Colonic mucosa (tissue), 4 donors: ENCODE measurements at regions not wholly inside any gene's neighbourhood (a gene's known extent, or its start where the extent isn't known, plus 50 kb on each side); places are given as distances from the start of the nearest gene placed in this dataset.

ENCODE experiments used
- DNase-seq: peaks from one replicate; pipeline ENCODE4 v3.0.0-alpha.2; 2020
- H3K27ac ChIP-seq: fragments of 200-600 bp; one replicate; pipeline ENCODE4 v1.8.0; 2021
- H3K27me3 ChIP-seq: fragments of 200-600 bp; one replicate; pipeline ENCODE4 v1.8.0; 2021
- H3K36me3 ChIP-seq: fragments of 200-600 bp; one replicate; pipeline ENCODE4 v1.8.0; 2021
- H3K4me1 ChIP-seq: fragments of 200-600 bp; one replicate; pipeline ENCODE4 v1.8.0; 2021; ENCODE audit warnings: mild to moderate bottlenecking
- H3K4me3 ChIP-seq: fragments of 200-600 bp; one replicate; pipeline ENCODE4 v1.8.0; 2021
- H3K9ac ChIP-seq, 2 donors: one replicate each; pipeline ENCODE4 v1.7.0; 2013; ENCODE audit warnings: control low read depth in 2 of 2, low read depth in 2 of 2, low read length in 2 of 2
- H3K9me3 ChIP-seq: fragments of 200-600 bp; one replicate; pipeline ENCODE4 v1.8.0; 2021
- intact Hi-C: fragments of 100-400 bp; cut with DNase I; formaldehyde crosslinking; loops from one replicate; pipeline ENCODE4 v1.14.1; 2022
- TF ChIP-seq, protein P1 (sequence below): fragments of 200-600 bp; IDR thresholded peaks from one replicate; pipeline ENCODE4 v1.8.0; 2022; ENCODE audit warnings: antibody characterized with exemption, mild to moderate bottlenecking
- donor health status: healthy.
- donor health status: DM: no; HTN: no; CAD: no.
- donor health status: DM: no; HTN: no; CAD: no.

DNA sequence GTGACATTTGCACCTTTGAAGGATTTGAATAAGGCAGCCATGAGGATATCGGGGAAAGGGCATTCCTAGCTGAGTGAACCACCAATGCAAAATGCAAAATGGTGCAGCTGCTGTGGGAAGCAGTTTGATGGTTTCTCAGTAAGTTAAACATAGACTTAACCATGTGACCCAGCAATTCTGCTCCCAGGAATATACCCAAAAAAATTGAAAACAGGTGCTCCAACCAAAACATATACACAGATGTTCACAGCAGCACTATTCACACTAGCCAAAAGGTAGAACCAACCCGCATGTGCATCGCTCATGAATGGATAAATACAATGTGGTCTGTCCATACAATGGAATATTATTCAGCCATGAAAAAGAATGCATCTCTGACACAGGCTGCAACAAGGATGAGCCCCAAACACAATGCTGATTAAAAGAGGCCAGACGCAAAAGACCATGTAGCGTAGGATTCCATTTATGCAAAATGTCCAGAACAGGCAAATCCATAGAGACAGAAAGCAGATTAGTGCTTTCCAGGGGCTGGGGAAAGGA is 215.0 kb upstream of the MYL2 start:
- intact Hi-C loops: no loop called here
- Histone ChIP-seq H3K27ac (no peak overlapping the region), H3K9ac (no peak overlapping the region), H3K36me3 (no peaks in the 10 kb centered on the region), H3K27me3 (no peaks in the 10 kb centered on the region), H3K4me3 (no peak overlapping the region), H3K9me3 (no peaks in the 10 kb centered on the region), H3K4me1 (no peaks in the 10 kb centered on the region)
- TF ChIP-seq, protein P1, sequence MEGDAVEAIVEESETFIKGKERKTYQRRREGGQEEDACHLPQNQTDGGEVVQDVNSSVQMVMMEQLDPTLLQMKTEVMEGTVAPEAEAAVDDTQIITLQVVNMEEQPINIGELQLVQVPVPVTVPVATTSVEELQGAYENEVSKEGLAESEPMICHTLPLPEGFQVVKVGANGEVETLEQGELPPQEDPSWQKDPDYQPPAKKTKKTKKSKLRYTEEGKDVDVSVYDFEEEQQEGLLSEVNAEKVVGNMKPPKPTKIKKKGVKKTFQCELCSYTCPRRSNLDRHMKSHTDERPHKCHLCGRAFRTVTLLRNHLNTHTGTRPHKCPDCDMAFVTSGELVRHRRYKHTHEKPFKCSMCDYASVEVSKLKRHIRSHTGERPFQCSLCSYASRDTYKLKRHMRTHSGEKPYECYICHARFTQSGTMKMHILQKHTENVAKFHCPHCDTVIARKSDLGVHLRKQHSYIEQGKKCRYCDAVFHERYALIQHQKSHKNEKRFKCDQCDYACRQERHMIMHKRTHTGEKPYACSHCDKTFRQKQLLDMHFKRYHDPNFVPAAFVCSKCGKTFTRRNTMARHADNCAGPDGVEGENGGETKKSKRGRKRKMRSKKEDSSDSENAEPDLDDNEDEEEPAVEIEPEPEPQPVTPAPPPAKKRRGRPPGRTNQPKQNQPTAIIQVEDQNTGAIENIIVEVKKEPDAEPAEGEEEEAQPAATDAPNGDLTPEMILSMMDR: no peak
- no peak for DNase-seq

DNA sequence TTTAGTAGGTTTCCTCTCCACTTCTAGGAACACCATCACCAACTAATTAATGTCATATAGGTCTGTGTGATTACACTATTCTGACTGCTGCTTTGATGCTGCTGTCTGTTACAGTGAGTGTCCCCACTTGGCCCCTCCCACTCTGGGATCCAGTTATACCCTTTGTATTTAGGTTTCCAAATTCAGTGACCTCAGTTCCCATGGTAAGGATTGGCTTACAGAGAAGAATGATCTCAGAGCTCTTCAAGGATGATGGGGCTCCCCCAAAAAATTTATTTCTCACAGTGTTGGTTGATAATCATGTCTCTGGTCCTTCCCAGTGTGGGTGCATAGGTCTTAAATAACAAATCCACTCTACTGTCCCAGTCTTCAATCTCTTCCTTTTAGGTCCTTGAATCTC is 210.0 kb upstream of the MYL2 start:
- no peaks in the 10 kb centered on the region for H3K4me1 ChIP-seq
- intact Hi-C loops: no loop called here
- TF ChIP-seq, protein P1: no peak
- no peaks in the 10 kb centered on the region for H3K36me3 ChIP-seq
- no peak overlapping the region for H3K27ac ChIP-seq
- no peaks in the 10 kb centered on the region for H3K27me3 ChIP-seq
- no peaks in the 10 kb centered on the region for H3K9me3 ChIP-seq
- no peak overlapping the region for H3K9ac ChIP-seq
- no peak overlapping the region for H3K4me3 ChIP-seq
- no peak for DNase-seq

DNA sequence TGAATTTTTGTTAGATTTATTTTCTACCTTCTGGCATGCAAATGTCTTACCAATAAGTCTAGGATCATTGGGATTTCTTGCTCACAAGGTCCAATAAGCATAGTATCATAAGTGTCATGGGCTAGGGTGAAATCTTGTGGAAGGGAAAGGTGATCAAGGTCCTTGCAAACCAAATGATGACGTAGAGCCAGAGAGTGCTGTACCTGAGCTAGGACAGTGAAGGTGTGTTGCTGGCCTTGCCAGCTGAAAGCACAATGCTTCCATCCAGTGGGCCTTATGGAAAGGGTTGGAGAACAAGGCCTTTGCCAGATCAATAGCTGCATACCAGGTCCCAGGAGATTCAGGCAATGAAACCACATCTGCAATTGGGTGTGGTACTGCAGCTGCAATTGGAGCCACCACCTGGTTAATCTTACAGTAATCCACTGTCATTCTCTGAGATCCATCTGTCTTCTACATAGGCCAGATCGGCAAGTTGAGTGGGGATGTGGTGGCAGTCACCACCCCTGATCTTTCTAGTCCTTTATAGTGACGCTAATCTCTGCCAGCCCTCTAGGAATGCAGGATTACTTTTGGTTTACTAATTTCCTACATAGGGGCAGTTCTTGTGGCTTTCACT is 208.9 kb upstream of the MYL2 start:
- no peak overlapping the region for H3K27ac ChIP-seq
- H3K36me3 ChIP-seq: no peaks in the 10 kb centered on the region
- H3K4me3 ChIP-seq: no peak overlapping the region
- intact Hi-C loops: no loop called here
- no peaks in the 10 kb centered on the region for H3K9me3 ChIP-seq
- DNase-seq: no peak
- H3K27me3 ChIP-seq: no peaks in the 10 kb centered on the region
- no peak overlapping the region for H3K9ac ChIP-seq
- H3K4me1 ChIP-seq: no peaks in the 10 kb centered on the region
- TF ChIP-seq, protein P1: no peak

DNA sequence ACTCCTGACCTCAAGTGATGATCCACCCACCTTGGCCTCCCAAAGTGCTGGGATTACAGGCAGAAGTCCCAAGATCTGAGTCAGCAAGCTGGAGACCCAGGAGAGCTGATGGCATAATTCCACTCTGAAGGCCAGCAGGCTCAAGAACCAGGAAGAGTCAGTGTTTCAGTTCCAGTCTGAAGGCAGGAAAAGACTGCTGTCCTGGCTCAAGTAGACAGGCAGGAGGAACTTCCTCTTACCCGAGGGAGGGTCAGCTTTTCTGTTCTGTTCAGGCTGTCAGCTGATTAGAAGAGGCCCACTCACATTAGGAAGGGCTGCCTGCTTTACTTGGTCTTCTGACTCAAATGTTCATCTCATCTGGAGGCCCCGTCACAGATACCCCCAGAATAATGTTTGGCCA is 206.0 kb upstream of the MYL2 start:
- H3K36me3 ChIP-seq: no peaks in the 10 kb centered on the region
- H3K4me1 ChIP-seq: no peaks in the 10 kb centered on the region
- no peaks in the 10 kb centered on the region for H3K9me3 ChIP-seq
- H3K9ac ChIP-seq: no peak overlapping the region
- H3K27me3 ChIP-seq: no peaks in the 10 kb centered on the region
- H3K4me3 ChIP-seq: no peak overlapping the region
- TF ChIP-seq, protein P1: no peak
- DNase-seq: no peak
- intact Hi-C loops: no loop called here
- H3K27ac ChIP-seq: no peak overlapping the region

DNA sequence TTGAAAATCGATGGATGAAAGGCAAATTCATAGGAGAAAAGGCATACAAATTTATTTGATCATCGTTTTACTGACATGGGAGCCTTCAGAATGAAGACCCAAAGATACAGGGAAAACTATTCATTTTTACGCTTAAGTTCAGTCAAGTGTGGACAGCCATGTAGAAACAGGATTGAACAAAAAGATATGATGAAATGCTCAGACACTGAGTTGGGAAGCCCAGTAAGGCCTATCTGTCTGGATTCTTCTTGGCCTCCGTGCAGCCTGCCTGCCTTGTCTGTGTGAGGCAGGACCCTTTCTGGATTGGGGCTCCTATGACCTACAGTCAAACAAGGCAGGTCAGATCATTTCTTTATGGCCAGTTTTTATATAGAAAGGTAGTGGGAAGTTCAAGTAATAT is 203.8 kb upstream of the MYL2 start:
- H3K36me3 ChIP-seq: no peaks in the 10 kb centered on the region

More for the DNA sequence above, 203.8 kb upstream of the MYL2 start:
- H3K27ac ChIP-seq: no peak overlapping the region
- intact Hi-C loops: no loop called here
- no peaks in the 10 kb centered on the region for H3K4me1 ChIP-seq
- H3K27me3 ChIP-seq: no peaks in the 10 kb centered on the region
- no peak for DNase-seq
- H3K4me3 ChIP-seq: no peak overlapping the region
- no peak overlapping the region for H3K9ac ChIP-seq
- H3K9me3 ChIP-seq: no peaks in the 10 kb centered on the region
- TF ChIP-seq, protein P1: no peak
